SK-N-SH (cell line): ENCODE measurements at regions not wholly inside any gene's neighbourhood (a gene's known extent, or its start where the extent isn't known, plus 50 kb on each side); places are given as distances from the start of the nearest gene placed in this dataset.

Experiments used
- TF ChIP-seq, protein P1 (sequence below): fragments of 150-350 bp; IDR thresholded peaks from 2 replicates; pipeline ENCODE4 v1.6.1; 2016; ENCODE audit warnings: mild to moderate bottlenecking, low read depth, low read length
- TF ChIP-seq, protein P2 (sequence below): fragments of 200-600 bp; sonication (generic); IDR thresholded peaks from 2 replicates; pipeline ENCODE4 v1.6.1; 2017; ENCODE audit warnings: antibody characterized with exemption, mild to moderate bottlenecking, moderate library complexity

- TF ChIP-seq, protein P1, sequence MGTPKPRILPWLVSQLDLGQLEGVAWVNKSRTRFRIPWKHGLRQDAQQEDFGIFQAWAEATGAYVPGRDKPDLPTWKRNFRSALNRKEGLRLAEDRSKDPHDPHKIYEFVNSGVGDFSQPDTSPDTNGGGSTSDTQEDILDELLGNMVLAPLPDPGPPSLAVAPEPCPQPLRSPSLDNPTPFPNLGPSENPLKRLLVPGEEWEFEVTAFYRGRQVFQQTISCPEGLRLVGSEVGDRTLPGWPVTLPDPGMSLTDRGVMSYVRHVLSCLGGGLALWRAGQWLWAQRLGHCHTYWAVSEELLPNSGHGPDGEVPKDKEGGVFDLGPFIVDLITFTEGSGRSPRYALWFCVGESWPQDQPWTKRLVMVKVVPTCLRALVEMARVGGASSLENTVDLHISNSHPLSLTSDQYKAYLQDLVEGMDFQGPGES = no peak
- TF ChIP-seq, protein P2, sequence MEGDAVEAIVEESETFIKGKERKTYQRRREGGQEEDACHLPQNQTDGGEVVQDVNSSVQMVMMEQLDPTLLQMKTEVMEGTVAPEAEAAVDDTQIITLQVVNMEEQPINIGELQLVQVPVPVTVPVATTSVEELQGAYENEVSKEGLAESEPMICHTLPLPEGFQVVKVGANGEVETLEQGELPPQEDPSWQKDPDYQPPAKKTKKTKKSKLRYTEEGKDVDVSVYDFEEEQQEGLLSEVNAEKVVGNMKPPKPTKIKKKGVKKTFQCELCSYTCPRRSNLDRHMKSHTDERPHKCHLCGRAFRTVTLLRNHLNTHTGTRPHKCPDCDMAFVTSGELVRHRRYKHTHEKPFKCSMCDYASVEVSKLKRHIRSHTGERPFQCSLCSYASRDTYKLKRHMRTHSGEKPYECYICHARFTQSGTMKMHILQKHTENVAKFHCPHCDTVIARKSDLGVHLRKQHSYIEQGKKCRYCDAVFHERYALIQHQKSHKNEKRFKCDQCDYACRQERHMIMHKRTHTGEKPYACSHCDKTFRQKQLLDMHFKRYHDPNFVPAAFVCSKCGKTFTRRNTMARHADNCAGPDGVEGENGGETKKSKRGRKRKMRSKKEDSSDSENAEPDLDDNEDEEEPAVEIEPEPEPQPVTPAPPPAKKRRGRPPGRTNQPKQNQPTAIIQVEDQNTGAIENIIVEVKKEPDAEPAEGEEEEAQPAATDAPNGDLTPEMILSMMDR = no peak
Measured at GRCh38 chr2:21559351-21559750, 435.6 kb downstream of the TDRD15 start.
